H1 (cell line): ENCODE measurements at regions not wholly inside any gene's neighbourhood (a gene's known extent, or its start where the extent isn't known, plus 50 kb on each side); places are given as distances from the start of the nearest gene placed in this dataset.

Experiments
- TBP ChIP-seq: IDR thresholded peaks from 2 replicates; pipeline ENCODE4 v1.6.1; 2011; ENCODE audit warnings: low read depth, low read length, improper control_type of control experiment
- TCF12 ChIP-seq: IDR thresholded peaks from 2 replicates; pipeline ENCODE4 v1.6.1; 2011; ENCODE audit warnings: low read depth, mild to moderate bottlenecking, low read length

DNA sequence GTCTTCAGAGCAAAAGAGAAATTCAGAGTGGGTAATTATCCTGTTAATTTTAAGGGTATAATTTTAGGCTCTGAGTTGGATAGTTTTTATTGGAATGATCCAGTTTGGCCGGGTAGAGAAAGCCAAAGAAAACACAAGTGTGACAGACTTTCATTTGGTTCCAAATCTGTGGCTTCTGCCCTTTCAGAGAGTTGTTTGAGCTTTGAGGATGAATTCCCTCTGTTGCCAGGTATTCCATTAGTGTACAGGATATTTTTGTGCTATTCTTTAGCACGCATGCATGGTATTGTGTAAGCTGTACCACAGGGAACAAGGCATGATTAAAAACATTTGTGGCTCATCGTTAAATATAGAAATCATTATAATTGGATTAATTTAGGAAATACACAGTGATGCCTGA lies 384.4 kb downstream of the ADGRL2 start (continued):
- TF ChIP-seq TCF12 (no peak), TBP (no peak)
